Ishikawa (cell line): ENCODE measurements at regions not wholly inside any gene's neighbourhood (a gene's known extent, or its start where the extent isn't known, plus 50 kb on each side); places are given as distances from the start of the nearest gene placed in this dataset.

Experiments
- CEBPB ChIP-seq: IDR thresholded peaks from 2 replicates; pipeline ENCODE4 v1.6.1; 2012
- CREB1 ChIP-seq: IDR thresholded peaks from 2 replicates; pipeline ENCODE4 v1.6.1; 2012; ENCODE audit warnings: low read depth
- EGR1 ChIP-seq: IDR thresholded peaks from 2 replicates; pipeline ENCODE4 v1.6.1; 2012
- EP300 ChIP-seq: IDR thresholded peaks from 2 replicates; pipeline ENCODE4 v1.6.1; 2012; ENCODE audit warnings: borderline replicate concordance
- FOXM1 ChIP-seq: IDR thresholded peaks from 2 replicates; pipeline ENCODE4 v1.6.1; 2012; ENCODE audit warnings: low read depth, borderline replicate concordance
- NFIC ChIP-seq: IDR thresholded peaks from 2 replicates; pipeline ENCODE4 v1.6.1; 2012
- RAD21 ChIP-seq: IDR thresholded peaks from 2 replicates; pipeline ENCODE4 v1.6.1; 2012; ENCODE audit warnings: low read depth
- TAF1 ChIP-seq: IDR thresholded peaks from 2 replicates; pipeline ENCODE4 v1.6.1; 2012; ENCODE audit warnings: low read depth, mild to moderate bottlenecking
- TCF12 ChIP-seq: IDR thresholded peaks from 2 replicates; pipeline ENCODE4 v1.6.1; 2012; ENCODE audit warnings: low read depth
- TEAD4 ChIP-seq: IDR thresholded peaks from 2 replicates; pipeline ENCODE4 v1.6.1; 2012
- YY1 ChIP-seq: IDR thresholded peaks from 2 replicates; pipeline ENCODE4 v1.6.1; 2012; ENCODE audit warnings: low read depth
- ZBTB7A ChIP-seq: IDR thresholded peaks from 2 replicates; pipeline ENCODE4 v1.6.1; 2012; ENCODE audit warnings: low read depth
- TF ChIP-seq, protein P1 (sequence below): IDR thresholded peaks from 2 replicates; pipeline ENCODE4 v1.6.1; 2012; ENCODE audit warnings: low read depth, mild to moderate bottlenecking
- TF ChIP-seq, protein P2 (sequence below): IDR thresholded peaks from 2 replicates; pipeline ENCODE4 v1.6.1; 2012
- TF ChIP-seq, protein P3 (sequence below): IDR thresholded peaks from 2 replicates; pipeline ENCODE4 v1.6.1; 2012

DNA sequence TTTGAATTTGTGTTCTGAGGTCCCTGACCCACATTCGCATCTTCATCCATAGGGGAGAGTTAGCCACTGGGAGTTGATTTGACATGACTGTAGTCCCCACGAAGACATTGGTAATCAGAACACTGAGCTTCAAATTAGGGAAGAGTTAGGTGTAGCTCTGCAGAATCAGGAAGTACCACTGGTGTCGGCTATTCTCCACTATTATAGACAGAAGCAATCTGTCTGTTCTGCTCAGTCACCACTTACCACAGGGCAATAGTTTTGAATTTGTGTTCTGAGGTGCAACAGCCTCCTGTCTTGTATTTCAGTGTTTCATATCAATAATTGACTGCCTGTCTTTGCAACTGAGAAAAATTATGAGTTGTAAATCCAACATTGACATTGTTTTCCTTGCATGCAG lies 407.6 kb downstream of the LRFN5 start:
- TF ChIP-seq TCF12 (no peak), CREB1 (no peak), TAF1 (no peak), EP300 (no peak), RAD21 (no peak), EGR1 (no peak), TEAD4 (no peak), YY1 (no peak), CEBPB (no peak), FOXM1 (no peak), ZBTB7A (no peak), NFIC (no peak)
- TF ChIP-seq, protein P1, sequence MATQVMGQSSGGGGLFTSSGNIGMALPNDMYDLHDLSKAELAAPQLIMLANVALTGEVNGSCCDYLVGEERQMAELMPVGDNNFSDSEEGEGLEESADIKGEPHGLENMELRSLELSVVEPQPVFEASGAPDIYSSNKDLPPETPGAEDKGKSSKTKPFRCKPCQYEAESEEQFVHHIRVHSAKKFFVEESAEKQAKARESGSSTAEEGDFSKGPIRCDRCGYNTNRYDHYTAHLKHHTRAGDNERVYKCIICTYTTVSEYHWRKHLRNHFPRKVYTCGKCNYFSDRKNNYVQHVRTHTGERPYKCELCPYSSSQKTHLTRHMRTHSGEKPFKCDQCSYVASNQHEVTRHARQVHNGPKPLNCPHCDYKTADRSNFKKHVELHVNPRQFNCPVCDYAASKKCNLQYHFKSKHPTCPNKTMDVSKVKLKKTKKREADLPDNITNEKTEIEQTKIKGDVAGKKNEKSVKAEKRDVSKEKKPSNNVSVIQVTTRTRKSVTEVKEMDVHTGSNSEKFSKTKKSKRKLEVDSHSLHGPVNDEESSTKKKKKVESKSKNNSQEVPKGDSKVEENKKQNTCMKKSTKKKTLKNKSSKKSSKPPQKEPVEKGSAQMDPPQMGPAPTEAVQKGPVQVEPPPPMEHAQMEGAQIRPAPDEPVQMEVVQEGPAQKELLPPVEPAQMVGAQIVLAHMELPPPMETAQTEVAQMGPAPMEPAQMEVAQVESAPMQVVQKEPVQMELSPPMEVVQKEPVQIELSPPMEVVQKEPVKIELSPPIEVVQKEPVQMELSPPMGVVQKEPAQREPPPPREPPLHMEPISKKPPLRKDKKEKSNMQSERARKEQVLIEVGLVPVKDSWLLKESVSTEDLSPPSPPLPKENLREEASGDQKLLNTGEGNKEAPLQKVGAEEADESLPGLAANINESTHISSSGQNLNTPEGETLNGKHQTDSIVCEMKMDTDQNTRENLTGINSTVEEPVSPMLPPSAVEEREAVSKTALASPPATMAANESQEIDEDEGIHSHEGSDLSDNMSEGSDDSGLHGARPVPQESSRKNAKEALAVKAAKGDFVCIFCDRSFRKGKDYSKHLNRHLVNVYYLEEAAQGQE: no peak
- TF ChIP-seq, protein P2, sequence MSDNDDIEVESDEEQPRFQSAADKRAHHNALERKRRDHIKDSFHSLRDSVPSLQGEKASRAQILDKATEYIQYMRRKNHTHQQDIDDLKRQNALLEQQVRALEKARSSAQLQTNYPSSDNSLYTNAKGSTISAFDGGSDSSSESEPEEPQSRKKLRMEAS: no peak
- TF ChIP-seq, protein P3, sequence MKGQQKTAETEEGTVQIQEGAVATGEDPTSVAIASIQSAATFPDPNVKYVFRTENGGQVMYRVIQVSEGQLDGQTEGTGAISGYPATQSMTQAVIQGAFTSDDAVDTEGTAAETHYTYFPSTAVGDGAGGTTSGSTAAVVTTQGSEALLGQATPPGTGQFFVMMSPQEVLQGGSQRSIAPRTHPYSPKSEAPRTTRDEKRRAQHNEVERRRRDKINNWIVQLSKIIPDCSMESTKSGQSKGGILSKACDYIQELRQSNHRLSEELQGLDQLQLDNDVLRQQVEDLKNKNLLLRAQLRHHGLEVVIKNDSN: no peak

DNA sequence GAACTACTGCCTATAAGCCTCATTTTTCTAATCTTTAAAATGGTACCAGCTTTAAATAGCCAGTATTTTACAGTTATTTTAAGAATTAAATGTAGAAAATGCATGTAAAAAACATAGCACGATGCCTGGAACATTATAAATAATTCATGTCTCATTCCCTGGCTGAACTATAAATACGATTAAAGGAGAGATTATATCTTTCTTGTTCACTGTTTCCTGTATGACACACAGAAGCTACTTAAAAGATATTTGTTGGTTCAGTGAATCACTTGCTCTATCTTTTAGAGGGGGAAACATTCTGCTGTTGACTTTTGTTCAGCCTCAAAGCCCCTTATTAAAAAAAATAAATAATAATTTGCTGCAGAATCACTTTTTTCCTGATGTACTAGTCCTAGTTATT lies 406.9 kb downstream of the LRFN5 start:
- TF ChIP-seq TCF12: no peak
- TF ChIP-seq EP300: no peak
- TF ChIP-seq, protein P3: no peak
- TF ChIP-seq TAF1: no peak
- no peak for TF ChIP-seq CREB1
- no peak for TF ChIP-seq CEBPB
- TF ChIP-seq, protein P1: no peak
- no peak for TF ChIP-seq TEAD4
- TF ChIP-seq EGR1: no peak
- no peak for TF ChIP-seq FOXM1
- TF ChIP-seq YY1: no peak
- TF ChIP-seq, protein P2: no peak
- no peak for TF ChIP-seq ZBTB7A
- TF ChIP-seq NFIC: no peak
- no peak for TF ChIP-seq RAD21

DNA sequence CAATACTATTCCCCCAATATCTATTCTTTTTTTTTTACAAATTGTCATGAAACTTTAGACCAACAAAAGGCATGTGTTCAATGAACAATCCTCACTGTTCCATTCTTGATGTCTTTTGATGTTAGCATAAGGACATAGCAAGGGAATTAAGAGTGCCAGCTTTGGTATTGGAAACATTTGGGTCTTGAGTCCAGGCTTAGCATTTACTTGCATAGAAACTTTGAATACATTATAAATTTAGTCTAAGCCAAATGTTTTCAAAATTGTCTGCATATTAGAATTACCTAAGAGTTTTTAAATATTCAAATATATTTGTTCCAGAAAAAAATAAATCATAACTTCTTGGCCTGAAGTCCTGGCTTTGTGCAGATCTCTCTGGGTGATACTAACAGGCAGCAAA lies 406.5 kb downstream of the LRFN5 start:
- TF ChIP-seq YY1 (no peak), FOXM1 (no peak), CREB1 (no peak), TCF12 (no peak)

DNA sequence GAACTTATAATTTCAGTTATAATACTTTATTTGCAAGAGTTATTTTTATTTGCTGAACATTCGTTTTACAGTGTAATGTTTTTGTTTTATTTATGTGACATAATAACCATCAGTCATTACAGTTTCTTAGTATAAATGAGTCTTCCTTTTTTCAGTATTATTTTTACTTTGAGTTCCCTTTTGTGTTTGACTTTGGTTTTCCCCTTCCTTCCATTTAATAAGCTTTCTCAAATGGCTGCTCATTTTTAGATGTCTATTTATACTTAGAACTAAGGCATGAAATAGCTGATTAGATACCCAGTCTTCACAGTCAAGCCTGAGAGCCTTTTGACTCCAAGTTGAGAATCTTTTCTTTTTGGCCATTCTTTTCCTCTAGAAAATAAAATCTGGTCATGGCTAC lies 404.5 kb downstream of the LRFN5 start:
- TF ChIP-seq TAF1: no peak
- TF ChIP-seq, protein P3: no peak
- TF ChIP-seq, protein P1: no peak

DNA sequence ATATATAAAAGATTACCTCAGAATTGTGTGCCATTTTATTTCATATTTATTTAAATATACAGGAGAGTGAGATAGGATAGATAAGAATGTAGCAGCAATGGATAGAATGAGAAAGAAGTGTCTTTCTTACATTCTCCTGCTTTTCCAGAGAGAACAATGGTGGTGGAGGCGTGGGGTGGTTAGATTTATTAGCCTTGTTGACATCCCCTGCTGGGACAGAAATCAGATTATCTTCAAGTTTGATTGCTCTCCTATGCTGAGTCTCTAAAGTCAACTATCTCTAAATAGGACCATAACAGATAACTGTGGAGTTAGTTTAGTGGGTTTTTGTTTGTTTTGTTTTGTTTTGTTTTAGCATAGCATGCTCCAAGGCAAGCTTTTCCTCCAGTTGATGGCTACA lies 397.6 kb downstream of the LRFN5 start:
- TF ChIP-seq ZBTB7A (no peak), TEAD4 (no peak), EGR1 (no peak), FOXM1 (no peak), TCF12 (no peak), YY1 (no peak), EP300 (no peak), TAF1 (no peak), RAD21 (no peak), CREB1 (no peak), CEBPB (no peak)
